H9 (cell line): ENCODE measurements at regions not wholly inside any gene's neighbourhood (a gene's known extent, or its start where the extent isn't known, plus 50 kb on each side); places are given as distances from the start of the nearest gene placed in this dataset.
"Not testable (repeated sequence)": the region's sequence is repeated elsewhere in the genome, so short reads cannot be mapped to it uniquely, and the experiment has no call there.

Experiments
- DNase-seq: peaks from one replicate; pipeline ENCODE4 v3.0.0-alpha.2; 2017
- H2AFZ ChIP-seq: one replicate; pipeline ENCODE4 v1.6.1; 2013; ENCODE audit warnings: mild to moderate bottlenecking, low read length, control low read depth, moderate library complexity
- H2AK5ac ChIP-seq: 2 replicates; pipeline ENCODE4 v1.6.1; 2013; ENCODE audit warnings: low read length, control low read depth, mixed read lengths; ENCODE audit not compliant: insufficient read length
- H2BK120ac ChIP-seq: one replicate; pipeline ENCODE4 v1.6.1; 2013; ENCODE audit warnings: low read depth, mild to moderate bottlenecking, low read length, control low read depth, inconsistent platforms; ENCODE audit not compliant: poor library complexity, severe bottlenecking
- H2BK12ac ChIP-seq: 2 replicates; pipeline ENCODE4 v1.6.1; 2013; ENCODE audit warnings: low read length, control low read depth, mixed read lengths, low read depth; ENCODE audit not compliant: insufficient read length
- H2BK15ac ChIP-seq: 2 replicates; pipeline ENCODE4 v1.6.1; 2013; ENCODE audit warnings: low read depth, low read length, control low read depth
- H2BK20ac ChIP-seq: one replicate; pipeline ENCODE4 v1.6.1; 2013; ENCODE audit warnings: low read depth, mild to moderate bottlenecking, low read length, control low read depth, inconsistent platforms; ENCODE audit not compliant: poor library complexity, severe bottlenecking
- H2BK5ac ChIP-seq: 2 replicates; pipeline ENCODE4 v1.6.1; 2013; ENCODE audit warnings: low read length, control low read depth, mixed read lengths; ENCODE audit not compliant: insufficient read length
- H3K14ac ChIP-seq: 2 replicates; pipeline ENCODE4 v1.6.1; 2013; ENCODE audit warnings: low read length, control low read depth; ENCODE audit not compliant: insufficient read depth
- H3K18ac ChIP-seq: 2 replicates; pipeline ENCODE4 v1.6.1; 2013; ENCODE audit warnings: low read depth, mild to moderate bottlenecking, mixed read lengths, low read length, control low read depth; ENCODE audit not compliant: insufficient read length
- H3K23ac ChIP-seq: 2 replicates; pipeline ENCODE4 v1.6.1; 2013; ENCODE audit warnings: low read length, control low read depth, mixed read lengths, low read depth; ENCODE audit not compliant: insufficient read length
- H3K23me2 ChIP-seq: 2 replicates; pipeline ENCODE4 v1.6.1; 2013; ENCODE audit warnings: low read depth, mild to moderate bottlenecking, mixed read lengths, low read length, control low read depth; ENCODE audit not compliant: insufficient read length, poor library complexity, severe bottlenecking
- H3K27ac ChIP-seq: 2 replicates; pipeline ENCODE4 v1.5.1; 2013; ENCODE audit warnings: low read length, control low read depth, mixed read lengths, low read depth; ENCODE audit not compliant: insufficient read length
- H3K27me3 ChIP-seq: 2 replicates; pipeline ENCODE4 v1.6.1; 2013; ENCODE audit warnings: low read length, control low read depth, inconsistent platforms; ENCODE audit not compliant: insufficient read depth
- H3K4ac ChIP-seq: 2 replicates; pipeline ENCODE4 v1.6.1; 2013; ENCODE audit warnings: low read depth, mild to moderate bottlenecking, control low read depth, inconsistent platforms, low read length, moderate library complexity
- H3K4me1 ChIP-seq: 2 replicates; pipeline ENCODE4 v1.6.1; 2013; ENCODE audit warnings: low read length, control low read depth, inconsistent platforms; ENCODE audit not compliant: insufficient read depth
- H3K4me2 ChIP-seq: 2 replicates; pipeline ENCODE4 v1.6.1; 2013; ENCODE audit warnings: low read length, control low read depth, mixed read lengths; ENCODE audit not compliant: insufficient read length, insufficient read depth
- H3K56ac ChIP-seq: 2 replicates; pipeline ENCODE4 v1.6.1; 2013; ENCODE audit warnings: low read depth, mild to moderate bottlenecking, mixed read lengths, low read length, control low read depth; ENCODE audit not compliant: insufficient read length
- H3K79me1 ChIP-seq: 2 replicates; pipeline ENCODE4 v1.6.1; 2013; ENCODE audit warnings: low read depth, mild to moderate bottlenecking, moderate library complexity, low read length, control low read depth, inconsistent platforms; ENCODE audit not compliant: insufficient read depth, poor library complexity, severe bottlenecking
- H3K79me2 ChIP-seq: 2 replicates; pipeline ENCODE4 v1.6.1; 2013; ENCODE audit warnings: low read length, control low read depth, inconsistent platforms; ENCODE audit not compliant: insufficient read depth
- H3K9ac ChIP-seq: 2 replicates; pipeline ENCODE4 v1.6.1; 2013; ENCODE audit warnings: low read length, control low read depth, mixed read lengths; ENCODE audit not compliant: insufficient read length; ENCODE audit errors: extremely low read depth
- H3K9me3 ChIP-seq: one replicate; pipeline ENCODE4 v1.6.1; 2013; ENCODE audit warnings: low read depth, low read length, inconsistent platforms; ENCODE audit not compliant: control insufficient read depth
- H3T11ph ChIP-seq: one replicate; pipeline ENCODE4 v1.6.1; 2013; ENCODE audit warnings: mild to moderate bottlenecking, low read length, control low read depth, inconsistent platforms
- H4K20me1 ChIP-seq: one replicate; pipeline ENCODE4 v1.6.1; 2013; ENCODE audit not compliant: control insufficient read depth, insufficient read length, insufficient read depth
- H4K5ac ChIP-seq: 2 replicates; pipeline ENCODE4 v1.6.1; 2013; ENCODE audit warnings: low read depth, mild to moderate bottlenecking, mixed read lengths, low read length, control low read depth; ENCODE audit not compliant: insufficient read length
- H4K8ac ChIP-seq: replicated peaks from 2 replicates; pipeline ENCODE4 v1.6.1; 2013; ENCODE audit warnings: low read length, control low read depth, mixed read lengths, low read depth; ENCODE audit not compliant: insufficient read length
- H4K91ac ChIP-seq: 2 replicates; pipeline ENCODE4 v1.6.1; 2013; ENCODE audit warnings: low read depth, mild to moderate bottlenecking, moderate library complexity, mixed read lengths, low read length, control low read depth; ENCODE audit not compliant: insufficient read length
- H3K27ac Mint-ChIP-seq, 3 experiments: 2 replicates in 2 of 3; 3 replicates in 1 of 3; pipeline ENCODE4 v1.8.0; 2020 to 2021; ENCODE audit warnings: mixed read lengths in 3 of 3, mild to moderate bottlenecking in 1 of 3, moderate library complexity in 1 of 3
- H3K27me3 Mint-ChIP-seq: 2 replicates; pipeline ENCODE4 v1.8.0; 2021; ENCODE audit warnings: low read depth, mild to moderate bottlenecking, moderate library complexity, mixed read lengths
- H3K36me3 Mint-ChIP-seq, 3 experiments: 2 replicates in 2 of 3; 3 replicates in 1 of 3; pipeline ENCODE4 v1.8.0; 2020 to 2021; ENCODE audit warnings: low read depth in 3 of 3, mixed read lengths in 3 of 3; ENCODE audit not compliant: insufficient read depth in 1 of 3
- H3K4me1 Mint-ChIP-seq, 2 experiments: 2 replicates each; pipeline ENCODE4 v1.8.0; 2020; ENCODE audit warnings: mixed read lengths in 2 of 2
- H3K4me3 Mint-ChIP-seq, 2 experiments: 2 replicates in 1 of 2; 3 replicates in 1 of 2; pipeline ENCODE4 v1.8.0; 2020 to 2021; ENCODE audit warnings: mild to moderate bottlenecking in 2 of 2, mixed read lengths in 2 of 2, moderate library complexity in 1 of 2
- H3K9me3 Mint-ChIP-seq, 2 experiments: 2 replicates in 1 of 2; 3 replicates in 1 of 2; pipeline ENCODE4 v1.8.0; 2020; ENCODE audit warnings: mild to moderate bottlenecking in 2 of 2, mixed read lengths in 2 of 2, moderate library complexity in 1 of 2
- WGBS: extraction: QIAGEN DNeasy Blood & Tissue Kit; methylation state at CpG from one replicate; pipeline ENCODE4 v1.1.7; 2013; ENCODE audit warnings: missing lambda C conversion rate, low lambda C conversion rate, mixed read lengths; ENCODE audit not compliant: insufficient read length; ENCODE audit errors: extremely low coverage; 5-methylcytosine and 5-hydroxymethylcytosine counted together

DNA sequence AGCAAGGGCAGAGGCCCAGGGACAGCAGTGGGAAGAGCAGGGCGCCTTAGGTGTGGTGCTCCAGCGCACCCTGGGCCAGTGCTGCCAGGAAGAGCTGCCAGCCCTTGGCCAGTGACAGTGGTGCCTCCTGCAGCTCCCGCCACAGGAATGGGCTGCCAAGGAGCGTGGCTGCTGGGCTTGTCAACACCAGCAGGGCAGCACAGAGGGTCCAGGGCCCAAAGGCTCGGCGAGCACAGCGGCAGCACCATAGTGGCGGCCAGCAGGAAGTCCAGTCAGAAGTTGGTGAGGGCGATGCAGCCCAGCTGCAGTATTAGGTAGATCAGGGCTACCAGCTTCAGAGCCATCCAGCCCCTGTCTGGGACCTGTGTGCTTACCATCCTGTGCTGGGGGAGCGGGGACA is 86.1 kb downstream of the LIMS4 start:
- not testable (repeated sequence) for H3K27ac ChIP-seq, H2AFZ ChIP-seq, H3K56ac ChIP-seq, H3K27me3 Mint-ChIP-seq, H3K36me3 Mint-ChIP-seq, H4K5ac ChIP-seq, H2BK15ac ChIP-seq, H3K9ac ChIP-seq, H3K4me2 ChIP-seq, H2BK20ac ChIP-seq, H2AK5ac ChIP-seq, H2BK120ac ChIP-seq, H4K20me1 ChIP-seq, H3K9me3 Mint-ChIP-seq, H2BK12ac ChIP-seq, H3K23ac ChIP-seq, H3K4me3 Mint-ChIP-seq, H3K79me1 ChIP-seq, DNase-seq, H3K4me1 Mint-ChIP-seq, H2BK5ac ChIP-seq, H4K8ac ChIP-seq, H3K27me3 ChIP-seq, H3K79me2 ChIP-seq, H3K4ac ChIP-seq, H3K27ac Mint-ChIP-seq, H3K14ac ChIP-seq, H3K18ac ChIP-seq, H4K91ac ChIP-seq, H3K23me2 ChIP-seq, H3K4me1 ChIP-seq, H3T11ph ChIP-seq, H3K9me3 ChIP-seq
- no CpG with 5 or more reads among the region's 10 CpGs for WGBS

DNA sequence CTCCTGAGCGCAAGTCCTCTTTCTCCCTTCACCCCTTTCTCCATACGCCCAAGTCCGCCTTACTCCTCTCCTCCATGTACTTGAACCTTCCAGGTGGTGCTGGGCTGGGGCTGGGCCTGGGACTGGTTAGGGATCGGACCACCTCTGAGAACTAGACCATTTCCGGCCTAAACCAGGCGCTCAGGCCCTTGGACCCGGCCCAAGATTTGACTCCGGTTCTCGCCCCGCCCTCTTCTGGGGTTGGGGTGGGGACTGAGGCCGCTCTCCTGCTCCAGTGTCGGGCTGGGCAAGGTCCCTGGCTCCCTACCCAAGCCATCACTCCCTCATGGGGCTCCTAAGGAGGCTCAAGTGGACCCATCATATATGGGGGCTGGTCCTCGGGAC is 87.9 kb downstream of the LIMS4 start:
- not testable (repeated sequence) for H3K9me3 ChIP-seq, H3K56ac ChIP-seq, H4K91ac ChIP-seq, DNase-seq, H3K27me3 ChIP-seq, H3K79me1 ChIP-seq, H3K4me1 Mint-ChIP-seq, H3K36me3 Mint-ChIP-seq, H2BK5ac ChIP-seq, H4K5ac ChIP-seq, H3K9me3 Mint-ChIP-seq, H3K9ac ChIP-seq, H3K27ac ChIP-seq, H2AK5ac ChIP-seq, H2BK120ac ChIP-seq, H3T11ph ChIP-seq, H2BK12ac ChIP-seq, H3K27me3 Mint-ChIP-seq, H3K23me2 ChIP-seq, H3K4me2 ChIP-seq, H2BK15ac ChIP-seq, H3K79me2 ChIP-seq, H3K23ac ChIP-seq, H3K4me1 ChIP-seq, H2BK20ac ChIP-seq, H3K4ac ChIP-seq, H4K8ac ChIP-seq, H3K4me3 Mint-ChIP-seq, H2AFZ ChIP-seq, H3K27ac Mint-ChIP-seq, H3K18ac ChIP-seq, H4K20me1 ChIP-seq, H3K14ac ChIP-seq
- no CpG with 5 or more reads among the region's 13 CpGs for WGBS
